ENCODE measurements at regions not wholly inside any gene's neighbourhood (a gene's known extent, or its start where the extent isn't known, plus 50 kb on each side); places are given as distances from the start of the nearest gene placed in this dataset.

GRCh38 chr17:12342609-12343435, 322.1 kb downstream of the MAP2K4 start:
- no TSS peak for BruUV-seq (replicated peaks)
- WGBS (ENCODE audit: insufficient coverage, insufficient replicate concordance, low lambda C conversion rate, missing lambda C conversion rate), result 10% methylated on average over 7 of the region's 7 CpGs
- peak; percentile 75 for ATAC-seq
- TF ChIP-seq ASH2L (IDR thresholded peaks at IDR 0.05; ENCODE audit: borderline replicate concordance, low read depth), result no peak
- peak; percentile 69; the same call in 1 of the 2 replicates for TF ChIP-seq SMC3 (IDR thresholded peaks at IDR 0.05; ENCODE audit: borderline replicate concordance, low read length)
- no peak for TF ChIP-seq USF2 (IDR thresholded peaks at IDR 0.05; ENCODE audit: borderline replicate concordance, low read depth, low read length)
- no peak for TF ChIP-seq TBL1XR1 (IDR thresholded peaks at IDR 0.05; ENCODE audit: low read depth, low read length)
- no peak for TF ChIP-seq POLR2AphosphoS5 (IDR thresholded peaks at IDR 0.05; ENCODE audit: low read length)
- no peak for TF ChIP-seq ATF2 (IDR thresholded peaks at IDR 0.05; ENCODE audit: low read length)
- no peak for TF ChIP-seq TCF3 (IDR thresholded peaks at IDR 0.05; ENCODE audit: borderline replicate concordance, insufficient read depth, low read depth, low read length)
- TF ChIP-seq NRF1 (conservative IDR thresholded peaks at IDR 0.05; ENCODE audit: low read depth, low read length), result no peak
- TF ChIP-seq CTCF (IDR thresholded peaks at IDR 0.05 in 2 of 3, conservative IDR thresholded peaks at IDR 0.05 in 1 of 3; ENCODE audit: control insufficient read depth in 2 of 3, extremely low read depth in 1 of 3, insufficient read depth in 1 of 3, low read depth in 3 of 3, low read length in 3 of 3), result peak; percentile 44 to 58 (median 46)
- no peak for TF ChIP-seq NFIC (IDR thresholded peaks at IDR 0.05; ENCODE audit: low read depth, low read length)
- TF ChIP-seq HDGF (IDR thresholded peaks at IDR 0.05), result no peak
- peak; percentile 69 for TF ChIP-seq RAD21 (IDR thresholded peaks at IDR 0.05; ENCODE audit: insufficient read depth, low read depth, low read length)
- TF ChIP-seq NKRF (conservative IDR thresholded peaks at IDR 0.05), result no peak
- TF ChIP-seq DPF2 (IDR thresholded peaks at IDR 0.05), result no peak
- no peak for TF ChIP-seq CBX3 (IDR thresholded peaks at IDR 0.05; ENCODE audit: borderline replicate concordance, low read depth)

More at GRCh38 chr17:12342609-12343435, 322.1 kb downstream of the MAP2K4 start:
- FAIRE-seq (peak; percentile 31), DNase-seq (ENCODE audit: low read depth, low spot score) (no peak)
- H3K27me3 ChIP-seq (replicated peaks in 1 of 2; ENCODE audit: control insufficient read depth in 2 of 2, insufficient read depth in 2 of 2, low read length in 1 of 2), result no peaks in the 10 kb centered on the region
- in situ Hi-C loops (cut with MboI), result loop anchor here (10.0 kb wide), 1 partner anchor 322 kb away; the partner anchor contains the start of gene MYOCD
- no peak overlapping the region for H2AFZ ChIP-seq (ENCODE audit: control insufficient read depth, low read depth, low read length)
- SMC1A ChIA-PET (ENCODE audit: uncharacterized antibody, unreplicated experiment), result interaction anchor here (0.9 to 2.0 kb wide), 9 partner anchors 10 to 399 kb away, joined by 3 to 11 read pairs (median 3); no protein-coding TSS in a partner anchor
- no peaks in the 10 kb centered on the region for H3K9me3 ChIP-seq (replicated peaks; ENCODE audit: control insufficient read depth, insufficient read depth, low read length)
- RAD21 ChIA-PET (ENCODE audit: unreplicated experiment), result interaction anchor here (0.7 to 1.7 kb wide), 8 partner anchors 75 to 400 kb away, joined by 3 to 14 read pairs (median 4); no protein-coding TSS in a partner anchor
- CTCF ChIA-PET, result interaction anchor here (0.6 to 2.9 kb wide), 18 partner anchors 12 to 660 kb away, joined by 3 to 25 read pairs (median 4); partner anchors contain the start of gene MYOCD
- H4K20me1 ChIP-seq (ENCODE audit: control insufficient read depth, insufficient read depth), result no peaks in the 10 kb centered on the region
- POLR2A ChIA-PET, result interaction anchor here (0.7 kb wide), 1 partner anchor 324 kb away, joined by 4 read pairs; no protein-coding TSS in a partner anchor
- intact Hi-C loops (cut with micrococcal nuclease; ENCODE audit: unreplicated experiment), result loop anchor here (2.0 to 5.0 kb wide), 2 partner anchors 324 to 399 kb away; no protein-coding TSS in a partner anchor
- H3K36me3 ChIP-seq (ENCODE audit: control insufficient read depth in 2 of 2, insufficient read depth in 2 of 2, low read length in 1 of 2), result no peaks in the 10 kb centered on the region
- no peaks in the 10 kb centered on the region for H3K79me2 ChIP-seq (ENCODE audit: control insufficient read depth, insufficient read depth, low read length)
- H3K4me2 ChIP-seq (ENCODE audit: control insufficient read depth, insufficient read depth), result no peak overlapping the region
- no peaks in the 10 kb centered on the region for H3K4me1 ChIP-seq (ENCODE audit: control insufficient read depth, insufficient read depth, low read length)
- no peak overlapping the region for H3K4me3 ChIP-seq
- no peak overlapping the region for H3K9ac ChIP-seq (ENCODE audit: control insufficient read depth, insufficient read depth, low read length)
- H3K27ac ChIP-seq (ENCODE audit: control insufficient read depth, insufficient read depth), result no peak overlapping the region

All from GM12878 (cell line).